ENCODE measurements at regions not wholly inside any gene's neighbourhood (a gene's known extent, or its start where the extent isn't known, plus 50 kb on each side); places are given as distances from the start of the nearest gene placed in this dataset.

DNA sequence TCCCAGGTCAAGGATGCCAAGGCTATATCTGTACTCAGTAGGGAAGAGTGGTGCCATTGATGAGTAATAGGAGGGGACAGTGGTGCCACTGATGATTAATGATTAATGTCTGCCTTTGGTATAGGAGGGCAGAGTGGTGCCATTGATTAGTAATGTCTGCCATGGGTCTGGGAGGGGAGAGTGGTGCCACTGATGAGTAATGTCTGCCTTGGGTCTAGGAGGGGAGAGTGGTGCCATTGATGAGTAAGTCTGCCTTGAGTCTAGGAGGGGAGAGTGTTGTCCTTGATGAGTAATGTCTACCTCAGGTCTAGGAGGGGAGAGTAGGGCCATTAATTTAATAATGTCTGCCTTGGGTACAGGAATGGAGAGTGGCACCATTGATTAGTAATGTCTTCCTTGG is 507.8 kb upstream of the EEF2KMT start:
- DNase-seq, result no peak
- peaks cover 32% of the 10 kb centered on the region for H3K9me3 ChIP-seq (ENCODE audit: control insufficient read depth, insufficient read depth, low read length)
- H3K27me3 ChIP-seq (ENCODE audit: control insufficient read depth, insufficient read depth, low read length), result no peaks in the 10 kb centered on the region
- no peak overlapping the region for H3K4me3 ChIP-seq (ENCODE audit: insufficient read depth, low read depth, low read length)
- H3K9ac ChIP-seq (ENCODE audit: low read depth, low read length), result no peak overlapping the region
- no peak overlapping the region for H3K27ac ChIP-seq (ENCODE audit: insufficient read depth, low read length)
- TF ChIP-seq POLR2A (IDR thresholded peaks at IDR 0.05; ENCODE audit: low read depth, low read length) (no peak), CHD1 (IDR thresholded peaks at IDR 0.05; ENCODE audit: low read depth, low read length) (no peak), NFE2L2 (IDR thresholded peaks at IDR 0.05; ENCODE audit: low read depth, low read length) (no peak), CEBPB (IDR thresholded peaks at IDR 0.05; ENCODE audit: low read depth, low read length) (no peak), MAZ (IDR thresholded peaks at IDR 0.05; ENCODE audit: borderline replicate concordance, low read depth, low read length) (no peak), FOS (IDR thresholded peaks at IDR 0.05; ENCODE audit: low read depth, low read length) (no peak)
- H3K18ac ChIP-seq (ENCODE audit: low read depth, low read length), result no peak overlapping the region
- no peaks in the 10 kb centered on the region for H3K9me1 ChIP-seq (ENCODE audit: insufficient read depth, low read length)
- no peak overlapping the region for H3K23ac ChIP-seq (ENCODE audit: low read depth, low read length)
- no peak overlapping the region for H2BK15ac ChIP-seq (ENCODE audit: low read depth, low read length)
- intact Hi-C loops (cut with micrococcal nuclease), result no loop called here
- H3K79me1 ChIP-seq (ENCODE audit: low read depth in 1 of 2, low read length in 2 of 2), result no peaks in the 10 kb centered on the region
- H4K5ac ChIP-seq (ENCODE audit: low read depth, low read length), result no peak overlapping the region
- ChIA-PET POLR2A (ENCODE audit: unreplicated experiment) (no interaction called here), CTCF (no interaction called here)
- no peaks in the 10 kb centered on the region for H3K4me1 ChIP-seq (ENCODE audit: control insufficient read depth, insufficient read depth, low read length)
- no peak overlapping the region for H2BK20ac ChIP-seq (ENCODE audit: low read depth, low read length)
- dilution Hi-C loops (cut with HindIII; ENCODE audit: low sequenced_read_pairs, unreplicated experiment), result no loop called here
- H3K14ac ChIP-seq (replicated peaks; ENCODE audit: low read depth, low read length), result no peak overlapping the region
- no peak overlapping the region for H3K4ac ChIP-seq (ENCODE audit: low read depth, low read length)
- H4K8ac ChIP-seq (ENCODE audit: low read depth in 2 of 2, low read length in 2 of 2), result no peak overlapping the region
- no peaks in the 10 kb centered on the region for H4K20me1 ChIP-seq (ENCODE audit: insufficient read depth, low read length)
- H2AFZ ChIP-seq (replicated peaks; ENCODE audit: low read length, poor library complexity), result no peak overlapping the region
- ATAC-seq (ENCODE audit: low read depth), result no peak
- in situ Hi-C loops (cut with MboI; ENCODE audit: low sequenced_read_pairs), result no loop called here
- no TSS peak for BruUV-seq (replicated peaks)
- no peak overlapping the region for H3K4me2 ChIP-seq (ENCODE audit: low read depth, low read length)
- no peak overlapping the region for H2AK5ac ChIP-seq (ENCODE audit: low read depth, low read length)
- no peaks in the 10 kb centered on the region for H3K36me3 ChIP-seq (ENCODE audit: control insufficient read depth, insufficient read depth, low read length)
- no peak overlapping the region for H3K56ac ChIP-seq (ENCODE audit: extremely low read depth, insufficient read depth, low read length)
- H2BK120ac ChIP-seq (ENCODE audit: low read depth, low read length), result no peak overlapping the region
- H4K91ac ChIP-seq (ENCODE audit: insufficient read depth, low read depth, low read length), result no peak overlapping the region
- no peak overlapping the region for H2AK9ac ChIP-seq (replicated peaks; ENCODE audit: low read depth, low read length, poor library complexity)
- H2BK5ac ChIP-seq (ENCODE audit: low read depth, low read length, poor library complexity, severe bottlenecking), result no peak overlapping the region
